HUES48 (cell line): ENCODE measurements at regions not wholly inside any gene's neighbourhood (a gene's known extent, or its start where the extent isn't known, plus 50 kb on each side); places are given as distances from the start of the nearest gene placed in this dataset.
"Not testable (repeated sequence)": the region's sequence is repeated elsewhere in the genome, so short reads cannot be mapped to it uniquely, and the experiment has no call there.

Experiments used
- H3K27ac ChIP-seq: one replicate; pipeline ENCODE4 v1.7.0; 2013; ENCODE audit warnings: low read depth, low read length, inconsistent platforms
- H3K27me3 ChIP-seq: 2 replicates; pipeline ENCODE4 v1.6.1; 2013; ENCODE audit warnings: mild to moderate bottlenecking, low read length; ENCODE audit not compliant: control insufficient read depth, insufficient read depth
- H3K36me3 ChIP-seq: 2 replicates; pipeline ENCODE4 v1.6.1; 2013; ENCODE audit warnings: low read length; ENCODE audit not compliant: control insufficient read depth, insufficient read depth
- H3K4me1 ChIP-seq: 2 replicates; pipeline ENCODE4 v1.6.1; 2013; ENCODE audit warnings: mild to moderate bottlenecking, low read length; ENCODE audit not compliant: control insufficient read depth, insufficient read depth
- H3K4me3 ChIP-seq: 2 replicates; pipeline ENCODE4 v1.5.1; 2013; ENCODE audit warnings: mild to moderate bottlenecking, low read depth, low read length
- H3K9ac ChIP-seq: 2 replicates; pipeline ENCODE4 v1.6.1; 2013; ENCODE audit warnings: mild to moderate bottlenecking, low read depth, low read length, moderate library complexity
- H3K9me3 ChIP-seq: 2 replicates; pipeline ENCODE4 v1.6.1; 2013; ENCODE audit warnings: low read length; ENCODE audit not compliant: control insufficient read depth, insufficient read depth

DNA sequence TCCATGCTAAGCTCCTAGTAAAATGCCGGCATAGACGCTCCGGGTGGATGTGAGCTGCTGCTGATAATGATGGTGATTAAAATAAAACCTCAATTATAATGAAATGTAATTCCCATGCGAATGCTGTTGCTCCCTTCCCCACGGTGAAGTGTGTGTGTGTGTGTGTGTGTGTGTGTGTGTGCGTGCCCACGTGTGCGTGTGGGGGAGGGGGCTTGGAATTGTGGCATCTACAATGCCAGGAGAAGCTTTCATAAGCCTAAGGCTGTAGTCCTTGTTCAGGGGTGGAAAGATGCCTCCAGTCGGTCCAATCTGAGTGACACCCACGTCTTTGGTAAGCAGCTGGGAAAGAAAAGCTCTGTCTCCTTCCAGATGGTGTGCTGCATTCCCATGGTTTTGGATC lies 137.9 kb downstream of the CDH26 start:
- peaks cover 7% of the 10 kb centered on the region; the same call in 1 of the 2 replicates for H3K27me3 ChIP-seq

DNA sequence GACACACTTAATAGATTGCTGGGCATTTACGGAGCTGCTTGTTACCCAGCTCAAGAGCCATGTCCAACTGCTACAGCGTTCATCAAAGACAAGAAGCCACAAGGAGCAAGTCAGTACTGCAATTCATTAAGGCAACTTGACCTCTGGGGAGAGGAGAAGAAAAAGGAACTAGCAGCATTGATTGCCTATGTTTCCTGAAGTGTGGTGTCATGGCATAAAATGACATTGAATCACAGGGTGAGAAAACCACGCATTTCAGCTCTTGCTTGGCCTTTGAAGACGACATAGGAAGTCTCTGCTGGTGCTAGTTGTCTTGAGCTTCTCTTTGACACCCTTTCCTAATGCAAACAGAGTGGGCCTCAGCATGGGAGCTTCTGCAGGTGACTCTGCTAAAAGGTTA lies 139.1 kb downstream of the CDH26 start:
- Histone ChIP-seq H3K27me3 (peaks cover 12% of the 10 kb centered on the region), H3K4me3 (no peak overlapping the region), H3K36me3 (no peaks in the 10 kb centered on the region)

More for the DNA sequence above, 137.9 kb downstream of the CDH26 start:
- Histone ChIP-seq H3K4me3 (no peak overlapping the region), H3K4me1 (no peaks in the 10 kb centered on the region), H3K27ac (no peak overlapping the region), H3K9me3 (peaks cover 13% of the 10 kb centered on the region), H3K36me3 (no peaks in the 10 kb centered on the region), H3K9ac (no peak overlapping the region)

DNA sequence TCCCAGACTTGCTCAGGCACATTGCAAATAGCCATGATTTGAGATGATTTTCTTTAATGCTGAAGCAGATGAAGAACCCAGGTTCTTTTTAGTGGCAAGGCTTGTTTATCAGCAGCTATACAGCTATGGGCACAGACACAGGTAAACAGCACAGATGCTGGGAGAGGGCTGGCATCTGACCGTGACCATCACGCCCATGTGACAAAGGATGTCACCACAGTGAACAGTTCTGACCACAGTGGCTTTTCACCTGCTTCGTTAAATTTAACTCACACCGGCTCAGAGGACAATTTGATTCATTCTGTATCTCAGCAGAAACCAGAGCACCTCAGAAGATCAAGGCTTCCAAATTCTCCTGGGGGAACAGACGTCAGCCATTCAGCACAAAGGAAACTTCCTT lies 142.6 kb downstream of the CDH26 start:
- no peak overlapping the region for H3K27ac ChIP-seq
- peaks cover 46% of the 10 kb centered on the region for H3K27me3 ChIP-seq
- H3K4me3 ChIP-seq = no peak overlapping the region
- 0 out of 2 replicates have a peak, but pooled peaks cover 6% of the 10 kb centered on the region for H3K9me3 ChIP-seq
- no peaks in the 10 kb centered on the region for H3K36me3 ChIP-seq
- H3K4me1 ChIP-seq = peaks cover 11% of the 10 kb centered on the region
- H3K9ac ChIP-seq = no peak overlapping the region

More for the DNA sequence above, 139.1 kb downstream of the CDH26 start:
- Histone ChIP-seq H3K9me3 (peaks cover 11% of the 10 kb centered on the region), H3K9ac (no peak overlapping the region), H3K27ac (no peak overlapping the region), H3K4me1 (no peaks in the 10 kb centered on the region)

DNA sequence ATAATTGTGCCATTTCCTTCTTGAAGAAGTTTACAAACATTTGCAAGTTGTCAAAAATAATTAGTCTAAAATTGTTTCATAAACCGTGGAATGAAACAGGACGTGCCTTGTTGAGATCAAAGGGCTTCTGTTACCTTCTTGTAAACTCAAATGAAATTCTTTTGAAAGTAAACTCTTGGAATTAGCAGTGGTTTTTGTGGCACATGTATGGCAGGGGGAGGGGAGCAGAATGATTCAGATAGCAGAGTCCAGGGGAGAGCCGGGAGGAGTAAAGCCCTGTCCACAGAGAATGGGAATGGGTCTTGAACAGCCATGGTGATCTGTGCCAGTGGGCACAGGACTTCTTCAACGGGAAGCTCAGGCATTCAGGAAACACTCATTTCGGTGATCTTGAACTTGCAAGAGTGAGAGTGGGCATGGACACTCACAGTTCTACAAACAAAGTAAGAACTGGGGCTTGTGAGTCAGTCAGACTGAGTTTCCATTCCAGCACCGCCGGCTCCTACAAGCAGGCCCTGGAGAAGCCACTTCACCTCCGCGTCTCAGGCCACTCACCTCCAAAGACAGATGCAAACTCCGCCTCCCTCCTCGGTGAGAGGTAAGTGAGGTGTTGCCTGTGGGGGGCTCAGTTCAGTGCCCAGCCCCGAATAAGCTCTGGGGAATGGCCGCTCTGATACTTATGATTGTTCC lies 143.1 kb downstream of the CDH26 start:
- no peak overlapping the region for H3K27ac ChIP-seq
- peaks cover 11% of the 10 kb centered on the region for H3K4me1 ChIP-seq
- H3K36me3 ChIP-seq = no peaks in the 10 kb centered on the region
- peaks cover 52% of the 10 kb centered on the region for H3K27me3 ChIP-seq
- 0 out of 2 replicates have a peak, but pooled peaks cover 6% of the 10 kb centered on the region for H3K9me3 ChIP-seq
- H3K9ac ChIP-seq = no peak overlapping the region
- H3K4me3 ChIP-seq = no peak overlapping the region

DNA sequence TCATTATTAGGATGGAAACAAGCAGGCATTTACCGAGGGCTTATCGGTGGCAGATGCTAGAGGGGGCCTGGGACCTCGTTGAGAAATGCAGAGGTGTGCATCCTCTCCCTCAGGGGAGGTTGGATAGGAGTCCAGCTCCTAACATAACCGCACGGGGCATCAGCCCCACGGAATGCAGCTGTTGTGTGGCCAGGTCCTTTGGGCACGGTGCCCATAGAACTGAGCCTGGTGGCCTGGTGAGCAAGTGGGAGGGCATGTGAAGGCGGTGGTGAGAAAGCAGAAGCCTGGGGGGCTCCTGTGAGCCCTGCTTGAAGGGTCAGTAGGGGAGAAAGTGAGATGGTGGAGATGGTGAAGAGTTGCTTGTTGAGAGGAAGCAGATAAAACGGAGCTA lies 143.7 kb downstream of the CDH26 start:
- Histone ChIP-seq H3K27me3 (peaks cover 57% of the 10 kb centered on the region), H3K36me3 (no peaks in the 10 kb centered on the region), H3K4me1 (peaks cover 11% of the 10 kb centered on the region), H3K27ac (no peak overlapping the region), H3K9me3 (0 out of 2 replicates have a peak, but pooled peaks cover 6% of the 10 kb centered on the region), H3K9ac (no peak overlapping the region), H3K4me3 (no peak overlapping the region)

DNA sequence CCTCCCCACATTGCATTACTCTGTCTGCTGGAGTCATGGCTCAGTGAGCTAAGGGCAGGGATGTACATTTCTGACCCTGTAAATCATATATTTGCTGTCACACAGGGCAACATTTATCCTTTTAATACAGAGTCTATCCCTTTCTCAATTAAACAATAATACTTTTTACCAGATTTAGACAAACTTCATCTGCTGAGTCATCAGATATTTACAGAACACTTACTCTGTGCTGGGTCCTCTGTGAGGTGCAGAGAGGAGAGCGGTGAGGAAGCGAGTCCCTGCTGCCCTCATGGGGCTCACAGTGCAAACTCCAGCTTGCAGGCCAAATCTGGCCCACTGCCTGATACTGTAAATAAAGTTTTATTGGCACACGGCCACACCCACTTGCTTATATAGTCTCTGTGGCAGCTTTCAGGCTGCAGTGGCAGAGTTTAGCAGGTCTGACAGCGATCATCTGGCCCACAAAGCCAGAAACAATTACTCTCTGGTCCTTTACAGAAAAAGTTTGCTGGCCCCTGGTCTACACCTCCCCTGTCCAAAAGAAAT lies 144.5 kb downstream of the CDH26 start:
- Histone ChIP-seq H3K4me3 (no peak overlapping the region), H3K4me1 (peaks cover 11% of the 10 kb centered on the region), H3K9me3 (0 out of 2 replicates have a peak, but pooled peaks cover 6% of the 10 kb centered on the region), H3K36me3 (no peaks in the 10 kb centered on the region), H3K27ac (no peak overlapping the region), H3K9ac (no peak overlapping the region), H3K27me3 (peaks cover 66% of the 10 kb centered on the region)

DNA sequence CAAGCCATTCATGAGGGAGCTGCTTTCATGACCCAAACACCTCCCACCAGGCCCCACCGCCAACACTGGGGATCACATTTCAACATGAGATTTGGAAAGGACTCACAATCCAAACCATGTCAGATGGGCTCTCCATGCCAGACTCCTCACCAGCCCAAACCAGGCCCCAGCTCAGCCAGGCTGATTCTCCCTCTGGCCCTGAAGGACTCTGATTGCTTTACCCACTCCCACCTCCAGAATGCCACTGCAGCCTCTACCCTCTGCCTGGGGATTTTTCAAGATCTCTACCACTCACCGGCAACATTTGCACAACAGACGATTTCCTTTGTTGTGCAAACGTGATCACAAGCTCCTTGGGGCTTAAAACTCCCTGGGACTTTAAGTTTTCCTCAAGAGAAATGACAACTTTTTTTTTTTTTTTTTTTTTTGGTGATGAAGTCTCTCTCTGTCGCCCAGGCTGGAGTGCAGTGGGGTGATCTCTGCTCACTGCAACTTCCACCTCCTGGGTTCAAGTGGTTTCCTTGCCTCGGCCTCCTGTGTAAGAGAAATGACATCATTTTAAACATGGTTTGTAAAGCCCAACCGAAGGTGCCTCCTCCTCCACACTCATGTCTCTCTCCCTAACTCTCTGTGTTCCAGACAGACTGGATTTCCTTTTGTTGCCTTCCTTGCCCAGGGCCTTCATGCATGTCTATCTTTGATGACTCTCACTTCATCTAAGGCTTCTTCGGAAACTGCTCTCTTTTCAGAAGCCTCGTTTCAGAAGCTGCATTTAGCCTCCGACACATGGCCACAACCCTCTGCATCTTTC lies 147.0 kb downstream of the CDH26 start:
- Histone ChIP-seq H3K4me3 (no peak overlapping the region), H3K9ac (no peak overlapping the region), H3K4me1 (peaks cover 11% of the 10 kb centered on the region), H3K27me3 (peaks cover 71% of the 10 kb centered on the region), H3K27ac (no peak overlapping the region), H3K36me3 (no peaks in the 10 kb centered on the region), H3K9me3 (no peaks in the 10 kb centered on the region)

DNA sequence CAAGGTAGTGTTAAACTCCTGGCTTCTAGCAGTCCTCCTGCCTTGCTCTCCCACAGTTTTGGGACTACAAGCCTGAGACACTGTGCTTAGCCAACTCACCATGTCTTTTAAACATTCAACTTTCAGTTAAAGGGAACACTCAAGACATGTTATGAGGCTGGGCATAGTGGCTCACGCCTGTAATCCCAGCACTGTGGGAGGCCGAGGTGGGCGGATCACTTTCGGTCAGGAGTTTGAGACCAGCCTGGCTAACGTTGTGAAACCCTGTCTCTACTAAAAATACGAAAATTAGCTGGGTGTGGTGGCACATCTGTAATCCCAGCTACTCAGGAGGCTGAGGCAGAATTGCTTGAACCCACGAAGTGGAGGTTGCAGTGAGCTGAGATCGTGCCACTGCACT lies 148.0 kb downstream of the CDH26 start:
- peaks cover 65% of the 10 kb centered on the region for H3K27me3 ChIP-seq
- H3K36me3 ChIP-seq, H3K27ac ChIP-seq, H3K9me3 ChIP-seq, H3K4me3 ChIP-seq, H3K9ac ChIP-seq: not testable (repeated sequence)
- peaks cover 11% of the 10 kb centered on the region for H3K4me1 ChIP-seq

DNA sequence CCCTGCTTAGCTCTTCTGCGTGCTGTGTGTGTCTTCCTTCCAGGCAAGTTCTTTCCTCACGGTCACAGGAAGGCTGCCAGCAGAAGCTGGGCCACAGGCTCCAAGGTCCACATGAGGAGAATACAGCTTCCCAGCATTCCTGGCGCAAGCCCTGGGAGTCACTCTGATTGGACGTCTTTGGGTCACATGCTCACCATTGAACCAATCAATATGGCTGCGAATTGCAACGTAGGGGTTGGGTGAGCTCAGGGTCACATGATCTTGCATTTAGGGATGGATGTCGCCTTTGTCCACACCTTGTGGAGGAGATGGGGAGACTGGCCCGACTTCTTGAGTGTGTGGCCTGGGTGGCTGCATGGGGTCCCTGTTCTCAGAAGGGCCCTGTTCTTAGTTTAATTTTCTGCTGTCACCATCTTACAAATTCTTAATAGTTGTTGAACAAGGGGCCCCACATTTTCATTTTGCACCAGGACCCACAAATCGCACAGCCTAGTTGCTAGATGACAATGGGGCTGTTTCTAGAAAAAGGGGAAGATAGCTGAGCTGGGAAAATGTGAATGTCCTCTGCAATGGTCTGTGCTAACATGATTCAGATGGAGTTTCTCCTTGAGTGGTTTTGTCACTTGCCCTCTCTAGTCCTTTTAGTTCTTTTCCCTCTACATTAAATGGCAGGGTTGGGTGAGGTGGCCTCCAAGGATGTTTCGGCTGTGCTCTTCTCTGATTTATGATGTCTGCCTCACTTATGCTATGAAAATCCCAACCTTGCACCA lies 149.6 kb downstream of the CDH26 start:
- Histone ChIP-seq H3K27ac (no peak overlapping the region), H3K27me3 (peaks cover 54% of the 10 kb centered on the region)

DNA sequence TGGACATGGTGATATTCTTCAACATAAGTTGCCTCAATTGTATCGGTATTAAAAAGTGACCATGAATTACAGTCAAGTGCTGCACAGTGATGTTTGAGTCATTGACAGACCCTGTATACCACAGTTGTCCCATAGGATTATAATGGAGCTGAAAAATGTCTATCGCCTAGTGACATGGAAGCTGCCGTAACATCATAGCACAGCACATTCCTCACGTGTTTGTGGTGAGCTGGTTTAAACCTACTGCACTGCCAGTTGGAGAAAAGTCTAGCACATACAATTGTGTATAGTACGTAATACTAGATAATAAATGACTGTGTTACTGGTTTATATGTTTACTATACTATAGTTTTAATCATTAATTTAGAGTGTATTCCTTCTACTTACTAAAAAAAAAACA lies 150.2 kb downstream of the CDH26 start:
- H3K4me3 ChIP-seq = no peak overlapping the region
- H3K9me3 ChIP-seq = no peaks in the 10 kb centered on the region
- peaks cover 11% of the 10 kb centered on the region for H3K4me1 ChIP-seq
- no peaks in the 10 kb centered on the region for H3K36me3 ChIP-seq
- no peak overlapping the region for H3K27ac ChIP-seq
- H3K9ac ChIP-seq = no peak overlapping the region
- H3K27me3 ChIP-seq = peaks cover 48% of the 10 kb centered on the region

More for the DNA sequence above, 149.6 kb downstream of the CDH26 start:
- H3K36me3 ChIP-seq = no peaks in the 10 kb centered on the region
- peaks cover 11% of the 10 kb centered on the region for H3K4me1 ChIP-seq
- H3K9me3 ChIP-seq = no peaks in the 10 kb centered on the region
- H3K9ac ChIP-seq = no peak overlapping the region
- H3K4me3 ChIP-seq = no peak overlapping the region
